ENCODE measurements at regions not wholly inside any gene's neighbourhood (a gene's known extent, or its start where the extent isn't known, plus 50 kb on each side); places are given as distances from the start of the nearest gene placed in this dataset.

DNA sequence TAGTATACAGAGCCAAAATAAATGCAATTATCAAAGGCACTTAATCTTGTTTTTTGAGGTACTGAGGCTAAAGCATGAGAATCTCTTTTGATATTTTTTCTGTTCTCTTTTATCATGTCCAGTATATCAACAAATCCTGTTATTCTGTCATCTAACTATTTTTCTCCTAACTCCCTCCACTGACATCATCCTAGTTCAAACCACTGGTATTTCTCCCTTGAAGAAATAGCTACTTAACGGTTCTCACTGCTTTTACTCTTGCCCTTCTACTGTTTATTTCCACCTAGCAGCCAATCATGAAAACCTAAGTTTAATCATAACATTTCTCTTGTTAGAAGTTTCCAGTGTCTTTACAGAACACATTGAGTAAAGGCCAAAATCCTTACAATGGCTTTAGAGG is 317.6 kb downstream of the GPD2 start:
- no peak for TF ChIP-seq CEBPB (IDR thresholded peaks at IDR 0.05)
- no peak for TF ChIP-seq CREB1 (IDR thresholded peaks at IDR 0.05; ENCODE audit: low read depth)
- TF ChIP-seq, protein P1, sequence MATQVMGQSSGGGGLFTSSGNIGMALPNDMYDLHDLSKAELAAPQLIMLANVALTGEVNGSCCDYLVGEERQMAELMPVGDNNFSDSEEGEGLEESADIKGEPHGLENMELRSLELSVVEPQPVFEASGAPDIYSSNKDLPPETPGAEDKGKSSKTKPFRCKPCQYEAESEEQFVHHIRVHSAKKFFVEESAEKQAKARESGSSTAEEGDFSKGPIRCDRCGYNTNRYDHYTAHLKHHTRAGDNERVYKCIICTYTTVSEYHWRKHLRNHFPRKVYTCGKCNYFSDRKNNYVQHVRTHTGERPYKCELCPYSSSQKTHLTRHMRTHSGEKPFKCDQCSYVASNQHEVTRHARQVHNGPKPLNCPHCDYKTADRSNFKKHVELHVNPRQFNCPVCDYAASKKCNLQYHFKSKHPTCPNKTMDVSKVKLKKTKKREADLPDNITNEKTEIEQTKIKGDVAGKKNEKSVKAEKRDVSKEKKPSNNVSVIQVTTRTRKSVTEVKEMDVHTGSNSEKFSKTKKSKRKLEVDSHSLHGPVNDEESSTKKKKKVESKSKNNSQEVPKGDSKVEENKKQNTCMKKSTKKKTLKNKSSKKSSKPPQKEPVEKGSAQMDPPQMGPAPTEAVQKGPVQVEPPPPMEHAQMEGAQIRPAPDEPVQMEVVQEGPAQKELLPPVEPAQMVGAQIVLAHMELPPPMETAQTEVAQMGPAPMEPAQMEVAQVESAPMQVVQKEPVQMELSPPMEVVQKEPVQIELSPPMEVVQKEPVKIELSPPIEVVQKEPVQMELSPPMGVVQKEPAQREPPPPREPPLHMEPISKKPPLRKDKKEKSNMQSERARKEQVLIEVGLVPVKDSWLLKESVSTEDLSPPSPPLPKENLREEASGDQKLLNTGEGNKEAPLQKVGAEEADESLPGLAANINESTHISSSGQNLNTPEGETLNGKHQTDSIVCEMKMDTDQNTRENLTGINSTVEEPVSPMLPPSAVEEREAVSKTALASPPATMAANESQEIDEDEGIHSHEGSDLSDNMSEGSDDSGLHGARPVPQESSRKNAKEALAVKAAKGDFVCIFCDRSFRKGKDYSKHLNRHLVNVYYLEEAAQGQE (IDR thresholded peaks at IDR 0.05; ENCODE audit: low read depth), result no peak
- no peak for TF ChIP-seq EP300 (IDR thresholded peaks at IDR 0.05; ENCODE audit: borderline replicate concordance)
- TF ChIP-seq RAD21 (IDR thresholded peaks at IDR 0.05; ENCODE audit: low read depth), result no peak
- TF ChIP-seq TEAD4 (IDR thresholded peaks at IDR 0.05), result no peak
- TF ChIP-seq ZBTB7A (IDR thresholded peaks at IDR 0.05; ENCODE audit: low read depth), result no peak

DNA sequence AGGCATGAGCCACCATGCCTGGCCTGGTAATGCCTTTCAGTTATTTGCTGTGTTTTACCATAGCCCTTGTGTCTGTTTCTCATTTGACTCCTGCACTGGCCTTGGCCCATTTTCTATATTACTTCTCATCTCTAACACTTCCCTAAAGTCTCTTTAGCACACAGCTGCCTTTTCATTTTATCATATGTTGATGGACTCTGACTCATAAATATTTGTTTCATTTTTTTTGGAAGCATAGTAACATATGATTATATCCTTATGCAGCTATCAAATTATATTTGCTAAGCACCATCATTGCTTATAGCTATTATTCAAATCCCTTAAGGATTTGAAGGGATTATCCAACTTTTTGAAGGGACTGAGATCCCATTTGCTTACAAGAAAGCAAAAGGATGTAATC is 320.3 kb downstream of the GPD2 start:
- TF ChIP-seq, protein P2, sequence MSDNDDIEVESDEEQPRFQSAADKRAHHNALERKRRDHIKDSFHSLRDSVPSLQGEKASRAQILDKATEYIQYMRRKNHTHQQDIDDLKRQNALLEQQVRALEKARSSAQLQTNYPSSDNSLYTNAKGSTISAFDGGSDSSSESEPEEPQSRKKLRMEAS (IDR thresholded peaks at IDR 0.05), result no peak
- TF ChIP-seq CEBPB (IDR thresholded peaks at IDR 0.05), result no peak
- no peak for TF ChIP-seq NFIC (IDR thresholded peaks at IDR 0.05)
- no peak for TF ChIP-seq RAD21 (IDR thresholded peaks at IDR 0.05; ENCODE audit: low read depth)
- TF ChIP-seq CREB1 (IDR thresholded peaks at IDR 0.05; ENCODE audit: low read depth), result no peak
- no peak for TF ChIP-seq TCF12 (IDR thresholded peaks at IDR 0.05; ENCODE audit: low read depth)
- no peak for TF ChIP-seq ZBTB7A (IDR thresholded peaks at IDR 0.05; ENCODE audit: low read depth)
- TF ChIP-seq TEAD4 (IDR thresholded peaks at IDR 0.05), result no peak
- TF ChIP-seq YY1 (IDR thresholded peaks at IDR 0.05; ENCODE audit: low read depth), result no peak
- TF ChIP-seq, protein P1 (IDR thresholded peaks at IDR 0.05; ENCODE audit: low read depth), result no peak
- no peak for TF ChIP-seq EP300 (IDR thresholded peaks at IDR 0.05; ENCODE audit: borderline replicate concordance)

DNA sequence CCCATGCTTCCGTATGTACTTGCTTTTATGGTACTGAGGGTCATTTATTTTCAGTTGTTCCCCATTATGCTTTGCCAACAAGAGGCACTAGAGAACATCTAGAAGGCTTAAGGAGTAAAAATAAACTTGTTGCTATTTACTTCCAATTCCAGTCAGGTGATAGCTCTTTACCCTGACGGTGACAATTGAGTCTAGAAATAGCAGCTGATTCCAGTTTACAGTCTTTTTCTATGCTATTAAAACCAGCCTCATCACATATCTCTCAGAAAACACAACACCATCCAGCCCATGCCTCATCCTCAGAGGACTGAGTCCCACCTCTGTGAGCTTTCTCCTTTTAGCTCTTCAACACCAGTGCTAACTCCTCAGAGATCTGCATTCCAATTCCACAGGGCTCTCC is 327.0 kb downstream of the GPD2 start:
- TF ChIP-seq YY1 (IDR thresholded peaks at IDR 0.05; ENCODE audit: low read depth) (no peak), CREB1 (IDR thresholded peaks at IDR 0.05; ENCODE audit: low read depth) (no peak), ZBTB7A (IDR thresholded peaks at IDR 0.05; ENCODE audit: low read depth) (no peak), CEBPB (IDR thresholded peaks at IDR 0.05) (no peak), TCF12 (IDR thresholded peaks at IDR 0.05; ENCODE audit: low read depth) (no peak), TAF1 (IDR thresholded peaks at IDR 0.05; ENCODE audit: low read depth) (no peak), TEAD4 (IDR thresholded peaks at IDR 0.05) (no peak), FOXM1 (IDR thresholded peaks at IDR 0.05; ENCODE audit: borderline replicate concordance, low read depth) (no peak), RAD21 (IDR thresholded peaks at IDR 0.05; ENCODE audit: low read depth) (no peak), EGR1 (IDR thresholded peaks at IDR 0.05) (no peak), NFIC (IDR thresholded peaks at IDR 0.05) (no peak), EP300 (IDR thresholded peaks at IDR 0.05; ENCODE audit: borderline replicate concordance) (no peak)
- TF ChIP-seq, protein P2 (IDR thresholded peaks at IDR 0.05), result no peak
- TF ChIP-seq, protein P3, sequence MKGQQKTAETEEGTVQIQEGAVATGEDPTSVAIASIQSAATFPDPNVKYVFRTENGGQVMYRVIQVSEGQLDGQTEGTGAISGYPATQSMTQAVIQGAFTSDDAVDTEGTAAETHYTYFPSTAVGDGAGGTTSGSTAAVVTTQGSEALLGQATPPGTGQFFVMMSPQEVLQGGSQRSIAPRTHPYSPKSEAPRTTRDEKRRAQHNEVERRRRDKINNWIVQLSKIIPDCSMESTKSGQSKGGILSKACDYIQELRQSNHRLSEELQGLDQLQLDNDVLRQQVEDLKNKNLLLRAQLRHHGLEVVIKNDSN (IDR thresholded peaks at IDR 0.05), result no peak
- TF ChIP-seq, protein P1 (IDR thresholded peaks at IDR 0.05; ENCODE audit: low read depth), result no peak

DNA sequence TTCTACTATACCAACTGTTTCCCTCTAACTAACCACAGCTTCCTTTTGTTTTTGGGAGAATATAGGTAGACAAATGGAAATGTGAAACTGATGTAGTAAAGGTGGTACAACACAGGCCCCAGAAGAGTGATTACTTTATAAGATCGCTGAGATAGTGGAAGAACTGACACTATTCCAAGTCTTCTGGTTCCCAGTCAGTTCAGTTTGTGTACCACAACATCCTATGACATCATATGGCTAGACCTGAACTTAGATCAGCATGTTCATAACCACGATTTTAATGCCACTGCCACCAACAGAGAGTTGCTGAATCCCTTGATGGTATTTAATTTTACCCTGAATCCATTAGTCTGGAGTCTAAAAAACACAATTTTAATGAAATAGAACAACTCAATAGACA is 328.9 kb downstream of the GPD2 start:
- TF ChIP-seq ZBTB7A (IDR thresholded peaks at IDR 0.05; ENCODE audit: low read depth) (no peak), TAF1 (IDR thresholded peaks at IDR 0.05; ENCODE audit: low read depth) (no peak), TEAD4 (IDR thresholded peaks at IDR 0.05) (no peak), EGR1 (IDR thresholded peaks at IDR 0.05) (no peak), NFIC (IDR thresholded peaks at IDR 0.05) (no peak), CEBPB (IDR thresholded peaks at IDR 0.05) (no peak), TCF12 (IDR thresholded peaks at IDR 0.05; ENCODE audit: low read depth) (no peak), RAD21 (IDR thresholded peaks at IDR 0.05; ENCODE audit: low read depth) (no peak)
- TF ChIP-seq, protein P1 (IDR thresholded peaks at IDR 0.05; ENCODE audit: low read depth), result no peak
